Uterus (tissue), 3 donors: ENCODE measurements at regions not wholly inside any gene's neighbourhood (a gene's known extent, or its start where the extent isn't known, plus 50 kb on each side); places are given as distances from the start of the nearest gene placed in this dataset.
A peak's percentile ranks its signal among the peaks of the same experiment; 100 is the strongest.

Experiments used
- DNase-seq, 2 donors: peaks; one replicate each; pipeline ENCODE4 v3.0.0-alpha.2; 2019 to 2020
- H3K27ac ChIP-seq, 2 donors: fragments of 200-600 bp; sonication (generic); 1 replicate in 1 of 2; 2 replicates in 1 of 2; pipeline ENCODE4 v1.5.1; 2016 to 2018
- H3K27me3 ChIP-seq, 2 donors: fragments of 200-600 bp; sonication (generic); one replicate each; pipeline ENCODE4 v1.5.1; 2018 to 2019; ENCODE audit warnings: control low read depth in 1 of 2
- H3K36me3 ChIP-seq, 2 donors: fragments of 200-600 bp; sonication (generic); one replicate each; pipeline ENCODE4 v1.5.1; 2019; ENCODE audit warnings: control low read depth in 1 of 2
- H3K4me1 ChIP-seq, 2 donors: fragments of 200-600 bp; sonication (generic); one replicate each; pipeline ENCODE4 v1.5.1; 2018 to 2019; ENCODE audit warnings: control low read depth in 1 of 2
- H3K4me3 ChIP-seq, 2 donors: fragments of 200-600 bp; sonication (generic); 1 replicate in 1 of 2; 2 replicates in 1 of 2; pipeline ENCODE4 v1.5.1; 2018 to 2019; ENCODE audit warnings: mild to moderate bottlenecking in 1 of 2
- H3K9me3 ChIP-seq, 2 donors: fragments of 200-600 bp; sonication (generic); one replicate each; pipeline ENCODE4 v1.5.1; 2019; ENCODE audit warnings: control low read depth in 1 of 2
- CTCF ChIP-seq, 4 experiments: fragments of 200-600 bp in 2 of 4; fragments of 450-650 bp in 2 of 4; sonication (generic) in 2 of 4; IDR thresholded peaks; one replicate each; pipeline ENCODE4 v1.5.1; 2016 to 2019; ENCODE audit warnings: antibody characterized with exemption in 4 of 4, mild to moderate bottlenecking in 2 of 4, moderate library complexity in 1 of 4
- POLR2A ChIP-seq, 2 donors: fragments of 450-650 bp; IDR thresholded peaks; one replicate each; pipeline ENCODE4 v1.6.1; 2016; ENCODE audit warnings: antibody characterized with exemption in 2 of 2, mild to moderate bottlenecking in 1 of 2, moderate library complexity in 1 of 2
- intact Hi-C: fragments of 100-400 bp; cut with DNase I; formaldehyde crosslinking; loops from one replicate; pipeline ENCODE4 v1.15.1; 2023; ENCODE audit warnings: low total_unique reads
- donor health status: DM: yes; HTN: yes; CAD: no.

- TF ChIP-seq POLR2A (IDR thresholded peaks at IDR 0.05): no peak
- no peak for TF ChIP-seq CTCF (IDR thresholded peaks at IDR 0.05)
- no peaks in the 10 kb centered on the region for H3K9me3 ChIP-seq
- intact Hi-C loops: no loop called here
- no peak overlapping the region for H3K27ac ChIP-seq
- H3K27me3 ChIP-seq: no peaks in the 10 kb centered on the region
- DNase-seq: no peak
- H3K4me1 ChIP-seq: no peaks in the 10 kb centered on the region
- no peaks in the 10 kb centered on the region for H3K36me3 ChIP-seq
- no peak overlapping the region for H3K4me3 ChIP-seq
Measured at GRCh38 chr3:1576047-1576446, 483.2 kb downstream of the CNTN6 start.

- intact Hi-C loops: no loop called here
- TF ChIP-seq POLR2A (IDR thresholded peaks at IDR 0.05) (no peak), CTCF (IDR thresholded peaks at IDR 0.05) (no peak)
- no peaks in the 10 kb centered on the region for H3K36me3 ChIP-seq
- DNase-seq: no peak
- no peaks in the 10 kb centered on the region for H3K4me1 ChIP-seq
- no peaks in the 10 kb centered on the region for H3K27me3 ChIP-seq
- H3K9me3 ChIP-seq: no peaks in the 10 kb centered on the region
- no peak overlapping the region for H3K4me3 ChIP-seq
- peak overlapping the region in 1 of 2 donors; percentile 38 for H3K27ac ChIP-seq
Measured at GRCh38 chr3:1578124-1578806, 485.4 kb downstream of the CNTN6 start.

- DNase-seq: no peak
- H3K27ac ChIP-seq: no peak overlapping the region
- H3K4me3 ChIP-seq: no peak overlapping the region
- H3K27me3 ChIP-seq: no peaks in the 10 kb centered on the region
- intact Hi-C loops: no loop called here
- H3K4me1 ChIP-seq: no peaks in the 10 kb centered on the region
- H3K36me3 ChIP-seq: no peaks in the 10 kb centered on the region
- H3K9me3 ChIP-seq: no peaks in the 10 kb centered on the region
- no peak for TF ChIP-seq POLR2A (IDR thresholded peaks at IDR 0.05)
- no peak for TF ChIP-seq CTCF (IDR thresholded peaks at IDR 0.05)
Measured at GRCh38 chr3:1583044-1583443, 490.2 kb downstream of the CNTN6 start.

GRCh38 chr3:1587426-1587825 is 494.6 kb downstream of the CNTN6 start:
- H3K27me3 ChIP-seq: no peaks in the 10 kb centered on the region
- H3K36me3 ChIP-seq: no peaks in the 10 kb centered on the region
- intact Hi-C loops: no loop called here
- no peak for TF ChIP-seq CTCF (IDR thresholded peaks at IDR 0.05)
- no peak for TF ChIP-seq POLR2A (IDR thresholded peaks at IDR 0.05)
- H3K4me3 ChIP-seq: no peak overlapping the region
- H3K27ac ChIP-seq: no peak overlapping the region
- no peaks in the 10 kb centered on the region for H3K4me1 ChIP-seq
- no peak for DNase-seq
- H3K9me3 ChIP-seq: peaks cover 0 to 16% of the 10 kb centered on the region in 2 donors

- no peaks in the 10 kb centered on the region for H3K27me3 ChIP-seq
- peaks cover 0 to 16% of the 10 kb centered on the region in 2 donors for H3K9me3 ChIP-seq
- H3K36me3 ChIP-seq: no peaks in the 10 kb centered on the region
Measured at GRCh38 chr3:1591327-1592028, 498.7 kb downstream of the CNTN6 start.

More at GRCh38 chr3:1591327-1592028, 498.7 kb downstream of the CNTN6 start:
- Histone ChIP-seq H3K4me1 (no peaks in the 10 kb centered on the region), H3K27ac (no peak overlapping the region), H3K4me3 (no peak overlapping the region)
- TF ChIP-seq CTCF (IDR thresholded peaks at IDR 0.05): no peak
- intact Hi-C loops: no loop called here
- no peak for DNase-seq
